ENCODE measurements at regions not wholly inside any gene's neighbourhood (a gene's known extent, or its start where the extent isn't known, plus 50 kb on each side); places are given as distances from the start of the nearest gene placed in this dataset.
"Not testable (repeated sequence)": the region's sequence is repeated elsewhere in the genome, so short reads cannot be mapped to it uniquely, and the experiment has no call there.

DNA sequence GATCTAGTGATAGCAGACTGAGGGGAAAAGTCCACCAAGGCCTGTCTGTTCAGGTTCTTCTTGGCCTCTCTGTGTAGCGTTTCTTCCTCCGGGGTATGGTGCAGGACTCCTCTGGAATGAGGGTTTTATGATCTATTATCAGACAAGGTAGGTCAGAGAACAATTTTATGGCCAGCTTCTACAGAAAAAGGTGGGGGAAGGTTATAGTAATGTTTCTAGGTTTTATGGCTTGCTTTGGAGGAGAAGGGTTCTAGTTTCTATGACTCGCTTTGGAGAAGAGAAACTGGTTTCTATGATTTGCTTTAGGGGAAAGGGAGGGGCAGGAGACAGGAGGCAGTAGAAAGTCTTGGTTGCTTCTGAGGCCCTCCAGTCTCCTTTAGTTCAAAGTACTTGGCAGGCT lies 144.8 kb upstream of the LAMA2 start:
- DNase-seq (ENCODE audit: low spot score): no peak

- DNase-seq (ENCODE audit: low spot score): no peak
Observed at GRCh38 chr6:128736780-128737179, 146.2 kb upstream of the LAMA2 start.

- DNase-seq (ENCODE audit: low spot score): peak; percentile 65
Observed at GRCh38 chr6:128731249-128732165, 151.4 kb upstream of the LAMA2 start.

DNA sequence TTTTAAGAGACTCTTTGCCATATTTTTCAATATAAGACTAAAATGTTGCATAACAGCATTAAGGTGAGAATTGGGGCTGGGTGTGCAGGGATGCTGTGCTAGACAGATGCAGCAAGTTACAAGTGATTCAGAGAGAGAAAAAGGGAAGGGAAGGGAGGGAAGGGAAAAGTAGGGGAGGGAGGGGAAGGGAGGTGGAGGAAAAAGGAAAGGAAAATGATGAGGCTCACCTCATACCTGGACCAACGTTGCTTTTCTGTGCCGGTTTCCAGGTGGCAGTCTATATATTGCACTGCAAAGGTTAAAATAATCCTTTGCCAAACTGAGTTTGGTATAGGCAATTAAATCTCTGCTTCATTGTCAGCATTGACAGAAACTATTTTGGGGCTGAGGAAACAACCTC lies 155.4 kb upstream of the LAMA2 start:
- DNase-seq (ENCODE audit: low spot score): no peak

DNA sequence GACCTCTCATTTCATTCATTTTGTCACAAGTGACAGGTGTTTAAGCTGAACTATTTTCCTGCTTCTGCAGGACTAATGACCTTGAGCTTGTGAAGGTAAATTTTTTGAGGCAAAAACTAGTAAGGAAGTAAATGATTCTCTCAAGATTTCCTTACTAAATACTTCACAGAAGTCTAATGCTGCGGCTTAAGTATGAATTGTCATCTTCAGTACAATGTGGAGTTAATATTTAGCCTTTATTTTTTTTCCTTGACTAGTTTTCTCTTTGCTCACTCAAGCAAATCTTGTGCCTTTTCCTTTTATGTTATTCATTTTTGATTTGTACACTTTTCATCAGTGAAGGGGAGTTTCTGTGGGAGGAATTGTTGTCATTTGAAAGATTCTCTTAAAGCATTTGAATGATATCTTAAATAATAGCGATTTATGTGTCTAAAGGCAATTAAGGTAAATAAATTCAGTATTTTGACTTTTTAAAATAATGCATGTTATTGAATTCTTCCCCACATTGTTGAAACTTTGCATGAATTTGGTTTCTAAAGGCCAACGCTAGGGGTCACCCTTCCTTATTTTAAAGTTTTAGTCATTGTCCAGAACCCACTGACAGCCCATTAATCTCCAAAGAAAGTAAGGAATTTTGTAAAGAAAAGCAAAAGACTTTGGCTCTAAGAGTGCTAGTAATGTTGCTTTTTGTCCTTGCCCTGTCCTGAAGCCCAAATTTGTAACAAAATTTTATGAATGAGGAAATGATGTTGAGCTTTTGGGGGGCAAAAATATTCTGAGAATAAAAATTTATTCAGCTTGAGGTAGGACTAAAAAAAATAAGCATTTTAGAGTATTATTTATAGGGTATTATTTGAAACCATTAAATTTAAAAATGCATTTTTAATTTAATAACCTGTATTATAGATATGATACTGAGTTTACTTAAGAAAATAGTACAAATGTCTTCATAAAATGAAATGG lies 157.4 kb upstream of the LAMA2 start:
- DNase-seq (ENCODE audit: low spot score): peak; percentile 27

GRCh38 chr6:128724738-128725137 lies 158.2 kb upstream of the LAMA2 start:
- no peak for DNase-seq (ENCODE audit: low spot score)

DNA sequence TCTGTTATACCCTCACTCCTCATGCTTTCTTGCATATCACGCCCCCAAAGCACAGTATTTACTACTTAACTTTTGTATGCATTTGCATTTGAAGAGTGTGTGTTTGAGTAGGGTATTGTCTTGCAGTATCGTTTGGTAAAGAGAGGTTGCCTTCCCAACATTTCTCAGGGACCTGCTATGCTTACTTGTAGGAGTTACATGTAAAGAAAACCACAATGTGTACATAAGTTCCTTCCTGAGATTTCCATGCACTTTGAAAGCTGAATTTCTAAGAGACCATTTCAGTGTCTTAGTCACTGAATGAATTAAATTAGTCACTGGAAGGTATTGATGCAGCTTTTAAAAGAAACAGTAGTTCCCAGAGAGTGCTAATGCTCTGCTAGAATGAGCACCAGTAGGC lies 159.3 kb upstream of the LAMA2 start:
- no peak for DNase-seq (ENCODE audit: low spot score)

DNA sequence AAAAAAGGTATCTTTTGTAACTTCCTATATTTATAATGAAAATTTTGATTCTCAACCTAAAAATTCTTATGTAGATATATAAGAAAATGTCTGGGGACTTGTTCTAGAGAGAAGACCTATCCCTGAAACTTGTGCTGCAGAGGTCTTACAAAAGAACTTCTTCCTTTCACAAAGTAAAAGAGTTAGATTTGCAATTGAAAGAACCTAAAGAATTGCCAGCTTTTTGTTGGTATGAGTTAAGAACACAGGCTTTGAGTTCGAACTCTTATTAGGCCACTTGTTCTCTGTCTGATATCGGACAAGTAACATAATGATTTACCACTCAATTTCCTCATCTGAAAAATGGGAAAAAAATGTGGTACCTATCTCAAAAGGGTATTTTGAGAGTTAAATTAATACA lies 162.0 kb upstream of the LAMA2 start:
- no peak for DNase-seq (ENCODE audit: low spot score)

DNA sequence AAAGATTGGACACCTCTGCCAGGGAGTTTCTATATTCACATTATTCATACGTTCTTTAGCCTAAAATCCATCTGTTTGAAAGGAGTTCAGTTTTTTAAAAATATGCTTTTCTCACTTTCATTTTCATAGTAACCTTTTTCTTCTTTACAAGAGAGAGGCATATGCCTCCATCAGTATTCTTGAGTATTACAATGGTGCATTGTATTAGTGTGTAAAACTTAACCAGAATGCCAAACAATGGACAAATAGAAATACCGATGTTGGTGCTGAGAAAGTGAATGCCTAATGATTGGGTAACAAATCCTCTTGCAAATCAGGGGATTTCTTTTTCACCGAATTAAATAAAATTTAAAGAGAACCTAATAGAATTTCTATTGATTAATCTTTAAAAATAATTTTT lies 163.2 kb upstream of the LAMA2 start:
- peak; percentile 45 for DNase-seq (ENCODE audit: low spot score)

GRCh38 chr6:128713461-128713860 lies 169.5 kb upstream of the LAMA2 start:
- no peak for DNase-seq (ENCODE audit: low spot score)

- DNase-seq (ENCODE audit: low spot score): no peak
Observed at GRCh38 chr6:128712898-128713297, 170.0 kb upstream of the LAMA2 start.

- DNase-seq (ENCODE audit: low spot score): no peak
Observed at GRCh38 chr6:128711149-128711548, 171.8 kb upstream of the LAMA2 start.

- DNase-seq (ENCODE audit: low spot score): no peak
Observed at GRCh38 chr6:128710315-128710714, 172.6 kb upstream of the LAMA2 start.

DNA sequence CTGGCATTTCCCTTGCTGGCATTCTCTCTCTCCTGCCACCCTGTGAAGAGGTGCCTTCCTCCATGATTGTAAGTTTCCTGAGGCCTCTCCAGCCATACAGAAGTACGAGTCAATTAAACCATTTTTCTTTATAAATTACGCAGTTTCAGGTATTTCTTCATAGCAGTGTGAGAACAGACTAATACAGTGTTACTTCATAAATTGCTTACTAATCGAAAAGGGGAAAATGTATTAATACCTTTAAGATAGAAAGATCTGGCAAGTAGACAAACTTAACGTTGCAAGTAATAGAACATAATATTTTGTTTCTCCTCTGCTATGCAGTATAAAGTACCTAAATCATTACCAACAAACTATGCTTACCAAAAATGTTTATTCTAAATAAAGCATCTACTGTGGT lies 178.3 kb upstream of the LAMA2 start:
- no peak for DNase-seq (ENCODE audit: low spot score)

DNA sequence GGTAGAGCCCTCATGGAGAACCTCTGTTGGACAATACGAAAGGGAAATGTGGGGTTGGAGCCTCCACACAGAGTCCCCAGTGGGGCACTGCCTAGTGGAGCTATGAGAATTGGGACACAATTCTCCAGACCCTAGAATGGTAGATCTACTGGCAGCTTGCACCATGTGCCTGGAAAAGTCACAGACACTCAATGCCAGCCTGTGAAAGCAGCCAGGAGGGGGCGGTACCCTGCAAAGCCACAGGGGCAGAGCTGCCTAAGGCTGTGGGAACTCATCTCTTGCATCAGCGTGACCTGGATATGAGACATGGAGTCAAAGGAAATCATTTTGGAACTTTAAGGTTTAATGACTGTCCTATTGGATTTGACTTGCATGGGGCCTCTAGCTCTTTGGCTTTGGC lies 179.1 kb upstream of the LAMA2 start:
- not testable (repeated sequence) for DNase-seq (ENCODE audit: low spot score)

DNA sequence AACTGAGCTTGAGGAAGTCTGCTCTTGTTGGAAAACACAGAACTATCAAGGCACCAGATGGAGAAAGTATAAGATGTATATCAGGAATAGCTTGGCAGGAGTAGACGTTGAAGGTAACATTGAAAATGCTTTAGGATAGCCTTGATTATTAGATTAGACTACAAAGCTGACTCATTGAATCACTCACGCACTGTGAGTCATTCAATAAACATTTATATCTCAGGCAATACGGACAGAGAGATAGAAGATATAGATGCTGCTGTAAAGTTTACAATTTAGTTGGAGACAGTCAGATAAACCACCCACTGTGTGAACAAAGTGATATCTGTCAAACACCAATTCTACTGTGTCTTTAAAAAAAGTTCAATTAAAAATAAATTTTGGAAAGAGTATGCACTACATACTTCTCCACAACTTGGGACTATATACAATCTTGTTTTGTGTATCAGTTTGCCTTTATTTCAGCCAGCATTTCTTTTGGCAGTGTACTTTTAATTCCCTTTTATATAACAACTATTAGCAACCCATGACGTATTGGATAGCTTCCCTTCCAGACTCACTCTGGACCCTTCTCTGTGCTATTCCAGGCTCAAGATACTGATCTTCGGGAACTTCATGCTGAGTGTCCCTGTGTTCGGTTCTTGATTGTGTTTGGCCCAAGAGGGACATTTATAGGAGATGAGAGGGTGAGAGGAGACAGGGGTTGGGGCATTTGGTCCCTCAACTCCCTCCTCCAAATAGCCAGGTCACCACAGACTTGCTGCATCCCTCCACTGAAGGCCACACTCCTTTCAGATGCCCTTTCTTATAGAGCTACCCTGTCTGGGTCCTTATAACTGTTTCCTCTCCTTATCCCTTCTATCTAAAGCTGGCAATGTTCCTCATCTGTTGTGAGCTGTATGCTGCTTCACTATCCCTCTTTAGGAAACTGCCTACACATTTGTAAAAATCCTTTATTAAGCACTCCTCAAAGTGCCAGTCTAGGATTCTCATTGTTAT lies 176.6 kb upstream of the PTPRK start:
- DNase-seq (ENCODE audit: low spot score): no peak

GRCh38 chr6:128694303-128695009 lies 174.1 kb upstream of the PTPRK start:
- no peak for DNase-seq (ENCODE audit: low spot score)

- no peak for DNase-seq (ENCODE audit: low spot score)
Observed at GRCh38 chr6:128690063-128690462, 169.7 kb upstream of the PTPRK start.

- DNase-seq (ENCODE audit: low spot score): no peak
Observed at GRCh38 chr6:128686084-128686483, 165.7 kb upstream of the PTPRK start.

- no peak for DNase-seq (ENCODE audit: low spot score)
Observed at GRCh38 chr6:128676456-128676855, 156.1 kb upstream of the PTPRK start.

GRCh38 chr6:128672023-128672422 lies 151.6 kb upstream of the PTPRK start:
- DNase-seq (ENCODE audit: low spot score): no peak

Data from putamen (tissue), 1 donor.